ENCODE measurements at regions not wholly inside any gene's neighbourhood (a gene's known extent, or its start where the extent isn't known, plus 50 kb on each side); places are given as distances from the start of the nearest gene placed in this dataset.

DNA sequence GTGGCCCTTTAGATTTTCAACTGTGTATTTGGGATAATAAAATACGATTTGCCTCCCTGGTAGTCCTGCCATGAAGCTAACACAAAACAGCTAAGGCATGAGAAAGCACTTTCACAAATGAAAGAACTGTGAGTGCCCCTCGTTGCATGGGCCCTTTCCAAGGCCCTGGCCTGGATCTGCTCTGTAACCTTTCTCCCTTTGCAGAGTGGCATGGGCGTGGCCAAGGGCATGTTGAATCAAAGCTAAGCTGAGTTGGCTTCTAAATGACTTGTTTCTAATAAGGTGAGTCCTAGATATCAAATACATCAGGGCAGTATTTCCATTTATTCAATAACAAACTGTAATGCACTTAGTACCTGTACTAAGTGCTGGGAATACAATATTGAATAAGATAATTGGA lies 78.7 kb upstream of the PTPN3 start:
- H3K23ac ChIP-seq (ENCODE audit: low read depth, low read length, poor library complexity), result no peak overlapping the region
- H2BK12ac ChIP-seq (ENCODE audit: low read length), result no peak overlapping the region
- no peak overlapping the region for H3K18ac ChIP-seq (ENCODE audit: low read length)
- no peaks in the 10 kb centered on the region for H3K36me3 ChIP-seq (replicated peaks in 1 of 2; ENCODE audit: control insufficient read depth in 2 of 2, insufficient read depth in 2 of 2, low read length in 2 of 2)
- H4K91ac ChIP-seq (ENCODE audit: low read depth, low read length, poor library complexity), result no peak overlapping the region
- no peak overlapping the region for H3K27ac ChIP-seq (replicated peaks; ENCODE audit: low read length)
- H3K79me1 ChIP-seq (ENCODE audit: low read depth, low read length), result no peaks in the 10 kb centered on the region
- no peak overlapping the region for H3K4ac ChIP-seq (ENCODE audit: low read length)
- H2BK120ac ChIP-seq (ENCODE audit: low read depth, low read length), result no peak overlapping the region
- H2AFZ ChIP-seq (ENCODE audit: low read length), result no peak overlapping the region
- no peak overlapping the region for H3K4me3 ChIP-seq (ENCODE audit: low read length in 2 of 2)
- no peak overlapping the region for H3K4me2 ChIP-seq (ENCODE audit: insufficient read depth, low read length, poor library complexity, severe bottlenecking)
- WGBS, 2 donors (ENCODE audit: extremely low coverage in 2 of 2, insufficient read length in 2 of 2, insufficient replicate concordance in 1 of 2), result no CpG with 5 or more reads among the region's 3 CpGs
- no peaks in the 10 kb centered on the region for H3K9me3 ChIP-seq (replicated peaks in 1 of 2; ENCODE audit: control insufficient read depth in 2 of 2, insufficient read depth in 1 of 2, low read depth in 1 of 2, low read length in 2 of 2)
- no peak overlapping the region for H3K14ac ChIP-seq (ENCODE audit: low read length)
- DNase-seq (ENCODE audit: low spot score), result no peak
- no peak overlapping the region for H2BK5ac ChIP-seq (ENCODE audit: low read length)
- H4K8ac ChIP-seq (ENCODE audit: low read depth, low read length), result no peak overlapping the region
- H3K27me3 ChIP-seq (ENCODE audit: control insufficient read depth in 3 of 3, insufficient read depth in 3 of 3, low read depth in 1 of 3, low read length in 3 of 3), result no peaks in the 10 kb centered on the region
- no peak overlapping the region for H2AK5ac ChIP-seq (ENCODE audit: low read depth, low read length)
- H2BK15ac ChIP-seq (ENCODE audit: low read length), result no peak overlapping the region
- no peaks in the 10 kb centered on the region for H3K4me1 ChIP-seq (ENCODE audit: control insufficient read depth in 2 of 2, insufficient read depth in 1 of 2, low read depth in 1 of 2, low read length in 2 of 2)
- no peak overlapping the region for H3K9ac ChIP-seq (ENCODE audit: low read depth, low read length, poor library complexity)

GRCh38 chr9:109579191-109579948 lies 81.3 kb upstream of the PTPN3 start:
- H2BK5ac ChIP-seq (ENCODE audit: low read length), result no peak overlapping the region
- DNase-seq (ENCODE audit: low spot score), result no peak
- no peak overlapping the region for H3K4me3 ChIP-seq (ENCODE audit: low read length in 2 of 2)
- no peaks in the 10 kb centered on the region for H3K27me3 ChIP-seq (ENCODE audit: control insufficient read depth in 3 of 3, insufficient read depth in 3 of 3, low read depth in 1 of 3, low read length in 3 of 3)
- no peak overlapping the region for H2AFZ ChIP-seq (ENCODE audit: low read length)
- no peak overlapping the region for H2AK5ac ChIP-seq (ENCODE audit: low read depth, low read length)
- H3K14ac ChIP-seq (ENCODE audit: low read length), result no peak overlapping the region
- no peak overlapping the region for H3K18ac ChIP-seq (ENCODE audit: low read length)
- no peaks in the 10 kb centered on the region for H3K4me1 ChIP-seq (ENCODE audit: control insufficient read depth in 2 of 2, insufficient read depth in 1 of 2, low read depth in 1 of 2, low read length in 2 of 2)
- no CpG with 5 or more reads among the region's 6 CpGs for WGBS, 2 donors (ENCODE audit: extremely low coverage in 2 of 2, insufficient read length in 2 of 2, insufficient replicate concordance in 1 of 2)
- H3K79me1 ChIP-seq (ENCODE audit: low read depth, low read length), result no peaks in the 10 kb centered on the region
- H2BK12ac ChIP-seq (ENCODE audit: low read length), result no peak overlapping the region
- H3K9ac ChIP-seq (ENCODE audit: low read depth, low read length, poor library complexity), result no peak overlapping the region
- H4K8ac ChIP-seq (ENCODE audit: low read depth, low read length), result no peak overlapping the region
- H3K27ac ChIP-seq (replicated peaks; ENCODE audit: low read length), result no peak overlapping the region
- H3K9me3 ChIP-seq (replicated peaks in 1 of 2; ENCODE audit: control insufficient read depth in 2 of 2, insufficient read depth in 1 of 2, low read depth in 1 of 2, low read length in 2 of 2), result no peaks in the 10 kb centered on the region
- no peak overlapping the region for H3K23ac ChIP-seq (ENCODE audit: low read depth, low read length, poor library complexity)
- H3K4me2 ChIP-seq (ENCODE audit: insufficient read depth, low read length, poor library complexity, severe bottlenecking), result no peak overlapping the region
- no peak overlapping the region for H2BK15ac ChIP-seq (ENCODE audit: low read length)
- no peaks in the 10 kb centered on the region for H3K36me3 ChIP-seq (replicated peaks in 1 of 2; ENCODE audit: control insufficient read depth in 2 of 2, insufficient read depth in 2 of 2, low read length in 2 of 2)
- H2BK120ac ChIP-seq (ENCODE audit: low read depth, low read length), result no peak overlapping the region
- no peak overlapping the region for H4K91ac ChIP-seq (ENCODE audit: low read depth, low read length, poor library complexity)
- no peak overlapping the region for H3K4ac ChIP-seq (ENCODE audit: low read length)

DNA sequence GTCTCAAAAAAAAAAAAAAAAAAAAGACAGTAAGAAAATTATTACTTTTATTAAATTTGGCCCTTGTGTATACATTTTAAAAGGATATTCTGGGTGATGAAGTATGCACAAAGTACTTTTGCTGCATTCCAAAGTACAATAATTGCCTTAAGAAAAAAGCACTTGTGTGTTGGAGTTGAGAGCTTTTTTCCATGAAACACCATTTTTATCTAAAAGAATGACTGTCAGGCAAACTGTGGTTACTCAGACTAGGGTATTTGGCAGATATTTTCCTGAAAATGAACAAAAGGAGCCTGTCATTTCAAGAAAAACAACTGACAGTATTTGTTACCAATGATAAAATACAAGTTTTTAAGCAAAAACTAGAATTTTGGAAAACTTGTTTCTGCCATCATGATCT lies 84.3 kb upstream of the PTPN3 start:
- H3K23ac ChIP-seq (ENCODE audit: low read depth, low read length, poor library complexity), result no peak overlapping the region
- H3K4me1 ChIP-seq (ENCODE audit: control insufficient read depth in 2 of 2, insufficient read depth in 1 of 2, low read depth in 1 of 2, low read length in 2 of 2), result no peaks in the 10 kb centered on the region
- no peak overlapping the region for H3K4me2 ChIP-seq (ENCODE audit: insufficient read depth, low read length, poor library complexity, severe bottlenecking)
- H3K36me3 ChIP-seq (replicated peaks in 1 of 2; ENCODE audit: control insufficient read depth in 2 of 2, insufficient read depth in 2 of 2, low read length in 2 of 2), result no peaks in the 10 kb centered on the region
- no peak overlapping the region for H4K8ac ChIP-seq (ENCODE audit: low read depth, low read length)
- H2AK5ac ChIP-seq (ENCODE audit: low read depth, low read length), result no peak overlapping the region
- no peak overlapping the region for H2BK12ac ChIP-seq (ENCODE audit: low read length)
- no peak overlapping the region for H2BK120ac ChIP-seq (ENCODE audit: low read depth, low read length)
- no peak overlapping the region for H3K14ac ChIP-seq (ENCODE audit: low read length)
- H3K27ac ChIP-seq (replicated peaks; ENCODE audit: low read length), result no peak overlapping the region
- H3K79me1 ChIP-seq (ENCODE audit: low read depth, low read length), result no peaks in the 10 kb centered on the region
- DNase-seq (ENCODE audit: low spot score), result no peak
- no peak overlapping the region for H3K4ac ChIP-seq (ENCODE audit: low read length)
- no peak overlapping the region for H2AFZ ChIP-seq (ENCODE audit: low read length)
- no peak overlapping the region for H3K9ac ChIP-seq (ENCODE audit: low read depth, low read length, poor library complexity)
- no peak overlapping the region for H2BK15ac ChIP-seq (ENCODE audit: low read length)
- no peak overlapping the region for H3K4me3 ChIP-seq (ENCODE audit: low read length in 2 of 2)
- no peaks in the 10 kb centered on the region for H3K27me3 ChIP-seq (ENCODE audit: control insufficient read depth in 3 of 3, insufficient read depth in 3 of 3, low read depth in 1 of 3, low read length in 3 of 3)
- H2BK5ac ChIP-seq (ENCODE audit: low read length), result no peak overlapping the region
- H3K18ac ChIP-seq (ENCODE audit: low read length), result no peak overlapping the region
- H3K9me3 ChIP-seq (replicated peaks in 1 of 2; ENCODE audit: control insufficient read depth in 2 of 2, insufficient read depth in 1 of 2, low read depth in 1 of 2, low read length in 2 of 2), result no peaks in the 10 kb centered on the region
- H4K91ac ChIP-seq (ENCODE audit: low read depth, low read length, poor library complexity), result no peak overlapping the region

DNA sequence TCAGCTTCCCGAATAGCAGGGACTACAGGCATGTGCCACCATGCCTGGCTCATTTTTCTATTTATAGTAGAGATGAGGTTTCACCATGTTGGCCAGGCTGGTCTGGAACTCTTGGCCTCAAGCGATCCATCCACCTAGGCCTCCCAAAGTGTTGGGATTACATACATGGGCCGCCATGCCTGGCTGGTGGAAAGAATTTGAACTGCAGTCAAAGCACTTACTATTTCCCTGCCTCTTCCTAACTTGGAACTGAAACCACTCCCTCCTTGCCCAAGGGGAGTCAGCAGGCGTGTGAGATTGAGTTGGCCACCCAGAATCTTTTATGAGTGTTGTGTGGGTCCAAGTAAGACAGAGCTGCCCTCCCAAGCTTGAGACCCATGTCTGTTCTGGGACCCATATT lies 86.1 kb upstream of the PTPN3 start:
- WGBS, 2 donors (ENCODE audit: extremely low coverage in 2 of 2, insufficient read length in 2 of 2, insufficient replicate concordance in 1 of 2), result no CpG with 5 or more reads among the region's 4 CpGs
- Histone ChIP-seq H2AFZ (ENCODE audit: low read length) (no peak overlapping the region), H3K9ac (ENCODE audit: low read depth, low read length, poor library complexity) (no peak overlapping the region)

More for the DNA sequence above, 86.1 kb upstream of the PTPN3 start:
- H3K18ac ChIP-seq (ENCODE audit: low read length), result no peak overlapping the region
- peaks cover 0 to 1% of the 10 kb centered on the region in 2 donors for H3K9me3 ChIP-seq (replicated peaks in 1 of 2; ENCODE audit: control insufficient read depth in 2 of 2, insufficient read depth in 1 of 2, low read depth in 1 of 2, low read length in 2 of 2)
- no peak for DNase-seq (ENCODE audit: low spot score)
- H3K27ac ChIP-seq (replicated peaks; ENCODE audit: low read length), result no peak overlapping the region
- no peaks in the 10 kb centered on the region for H3K36me3 ChIP-seq (replicated peaks in 1 of 2; ENCODE audit: control insufficient read depth in 2 of 2, insufficient read depth in 2 of 2, low read length in 2 of 2)
- H2BK5ac ChIP-seq (ENCODE audit: low read length), result no peak overlapping the region
- H2BK120ac ChIP-seq (ENCODE audit: low read depth, low read length), result no peak overlapping the region
- no peak overlapping the region for H3K4me2 ChIP-seq (ENCODE audit: insufficient read depth, low read length, poor library complexity, severe bottlenecking)
- H4K8ac ChIP-seq (ENCODE audit: low read depth, low read length), result no peak overlapping the region
- H3K4me3 ChIP-seq (ENCODE audit: low read length in 2 of 2), result no peak overlapping the region
- H2BK15ac ChIP-seq (ENCODE audit: low read length), result no peak overlapping the region
- H2AK5ac ChIP-seq (ENCODE audit: low read depth, low read length), result no peak overlapping the region
- H3K4ac ChIP-seq (ENCODE audit: low read length), result no peak overlapping the region
- no peak overlapping the region for H2BK12ac ChIP-seq (ENCODE audit: low read length)
- H4K91ac ChIP-seq (ENCODE audit: low read depth, low read length, poor library complexity), result no peak overlapping the region
- H3K4me1 ChIP-seq (ENCODE audit: control insufficient read depth in 2 of 2, insufficient read depth in 1 of 2, low read depth in 1 of 2, low read length in 2 of 2), result no peaks in the 10 kb centered on the region
- H3K23ac ChIP-seq (ENCODE audit: low read depth, low read length, poor library complexity), result no peak overlapping the region
- no peak overlapping the region for H3K14ac ChIP-seq (ENCODE audit: low read length)
- H3K79me1 ChIP-seq (ENCODE audit: low read depth, low read length), result no peaks in the 10 kb centered on the region
- no peaks in the 10 kb centered on the region for H3K27me3 ChIP-seq (ENCODE audit: control insufficient read depth in 3 of 3, insufficient read depth in 3 of 3, low read depth in 1 of 3, low read length in 3 of 3)

Measured in neuronal stem cell (in vitro differentiated cells).